ENCODE measurements at regions not wholly inside any gene's neighbourhood (a gene's known extent, or its start where the extent isn't known, plus 50 kb on each side); places are given as distances from the start of the nearest gene placed in this dataset.

DNA sequence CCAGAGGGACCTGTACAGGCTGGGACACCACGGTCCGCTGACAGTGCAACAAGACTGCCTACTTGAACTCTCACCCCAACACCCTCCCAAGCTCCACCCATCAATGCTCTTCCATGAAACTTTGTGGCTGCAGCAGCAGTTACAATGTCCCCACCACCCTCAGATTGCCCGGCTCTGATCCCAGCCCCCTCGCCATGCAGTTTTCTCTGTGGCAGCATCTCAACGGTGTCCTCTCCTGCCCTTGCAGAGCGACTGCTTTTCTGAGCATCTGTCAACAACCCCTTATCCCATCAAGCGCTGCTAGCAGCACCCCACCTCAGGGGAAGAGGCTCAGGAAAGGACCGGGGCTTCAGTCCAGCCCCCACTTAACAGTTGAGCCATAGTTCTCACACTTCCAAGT is 137.1 kb upstream of the NDUFV2 start:
- intact Hi-C loops (cut with DNase I, micrococcal nuclease) = no loop called here
- Histone ChIP-seq H3K36me3 (ENCODE audit: low read depth) (no peaks in the 10 kb centered on the region), H3K4me3 (no peak overlapping the region), H3K4me1 (ENCODE audit: low read depth) (no peaks in the 10 kb centered on the region), H3K9me3 (no peaks in the 10 kb centered on the region)
- ATAC-seq (no peak), DNase-seq (no peak)
- TF ChIP-seq CTCF (IDR thresholded peaks at IDR 0.05) = no peak

GRCh38 chr18:8966821-8967220 is 135.7 kb upstream of the NDUFV2 start:
- intact Hi-C loops (cut with DNase I, micrococcal nuclease) = no loop called here
- no peak for ATAC-seq
- H3K36me3 ChIP-seq (ENCODE audit: low read depth) = no peaks in the 10 kb centered on the region

GRCh38 chr18:8967573-8967972 is 134.9 kb upstream of the NDUFV2 start:
- H3K9me3 ChIP-seq = no peaks in the 10 kb centered on the region
- intact Hi-C loops (cut with DNase I, micrococcal nuclease) = no loop called here
- H3K4me1 ChIP-seq (ENCODE audit: low read depth) = no peaks in the 10 kb centered on the region
- no peaks in the 10 kb centered on the region for H3K36me3 ChIP-seq (ENCODE audit: low read depth)
- H3K4me3 ChIP-seq = no peak overlapping the region
- TF ChIP-seq CTCF (IDR thresholded peaks at IDR 0.05) = no peak
- DNase-seq (no peak), ATAC-seq (no peak)

More at GRCh38 chr18:8966821-8967220, 135.7 kb upstream of the NDUFV2 start:
- DNase-seq = no peak
- TF ChIP-seq CTCF (IDR thresholded peaks at IDR 0.05) = no peak
- Histone ChIP-seq H3K4me3 (no peak overlapping the region), H3K4me1 (ENCODE audit: low read depth) (no peaks in the 10 kb centered on the region), H3K9me3 (no peaks in the 10 kb centered on the region)

GRCh38 chr18:8969639-8970390 is 132.7 kb upstream of the NDUFV2 start:
- H3K4me1 ChIP-seq (ENCODE audit: low read depth) = no peaks in the 10 kb centered on the region
- DNase-seq = no peak
- TF ChIP-seq CTCF (IDR thresholded peaks at IDR 0.05) = no peak
- no peak for ATAC-seq
- H3K9me3 ChIP-seq = no peaks in the 10 kb centered on the region
- intact Hi-C loops (cut with DNase I, micrococcal nuclease) = no loop called here
- H3K36me3 ChIP-seq (ENCODE audit: low read depth) = no peaks in the 10 kb centered on the region
- no peak overlapping the region for H3K4me3 ChIP-seq

DNA sequence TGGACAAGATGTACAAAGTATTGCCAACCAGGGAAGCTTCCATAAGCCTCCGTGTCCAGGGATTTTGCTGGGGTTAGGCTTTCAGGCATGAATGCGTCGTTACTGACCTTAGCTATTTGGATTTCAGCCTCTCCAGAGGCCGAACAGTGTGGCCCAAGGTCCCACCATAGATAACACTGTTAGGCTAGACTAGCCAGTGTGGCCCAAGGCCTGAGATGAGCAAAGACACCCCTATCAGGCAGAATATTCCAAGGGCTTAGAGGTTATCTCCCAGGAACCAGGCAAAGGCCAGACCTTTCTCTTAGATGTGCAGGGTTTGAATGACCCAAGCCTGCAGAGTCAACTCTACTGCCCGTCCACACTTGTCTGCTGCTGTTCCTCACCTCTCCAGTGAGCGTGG is 131.7 kb upstream of the NDUFV2 start:
- no peaks in the 10 kb centered on the region for H3K4me1 ChIP-seq (ENCODE audit: low read depth)
- ATAC-seq (no peak), DNase-seq (no peak)
- TF ChIP-seq CTCF (IDR thresholded peaks at IDR 0.05) = no peak
- no peak overlapping the region for H3K4me3 ChIP-seq
- H3K9me3 ChIP-seq = no peaks in the 10 kb centered on the region
- intact Hi-C loops (cut with DNase I, micrococcal nuclease) = no loop called here
- no peaks in the 10 kb centered on the region for H3K36me3 ChIP-seq (ENCODE audit: low read depth)

DNA sequence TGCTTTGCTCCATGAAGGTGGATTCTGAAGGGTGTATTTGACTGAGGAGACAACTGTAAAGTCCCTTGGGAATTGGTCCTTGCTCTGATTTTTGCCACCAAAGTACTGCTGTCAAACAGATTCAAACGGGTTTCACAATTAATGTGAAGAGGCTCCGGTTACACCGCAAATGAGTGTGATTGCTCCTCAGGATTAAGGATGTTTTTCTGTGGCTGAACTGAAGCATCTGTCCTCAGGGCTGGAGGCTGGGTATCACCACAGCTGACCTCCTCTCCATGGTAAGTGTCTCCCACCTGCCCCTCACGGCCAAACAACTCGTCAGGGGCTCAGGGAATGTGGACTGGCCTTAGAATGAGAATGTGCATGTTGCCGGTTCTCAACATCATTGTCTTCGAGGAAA is 130.4 kb upstream of the NDUFV2 start:
- TF ChIP-seq CTCF (IDR thresholded peaks at IDR 0.05) = no peak
- ATAC-seq = no peak
- H3K36me3 ChIP-seq (ENCODE audit: low read depth) = no peaks in the 10 kb centered on the region
- no peak for DNase-seq
- intact Hi-C loops (cut with DNase I, micrococcal nuclease) = no loop called here
- H3K4me1 ChIP-seq (ENCODE audit: low read depth) = no peaks in the 10 kb centered on the region
- no peak overlapping the region for H3K4me3 ChIP-seq
- H3K9me3 ChIP-seq = no peaks in the 10 kb centered on the region
